GM12892 (cell line): ENCODE measurements at regions not wholly inside any gene's neighbourhood (a gene's known extent, or its start where the extent isn't known, plus 50 kb on each side); places are given as distances from the start of the nearest gene placed in this dataset.

Source experiments
- POLR2A ChIP-seq: IDR thresholded peaks from 2 replicates; pipeline ENCODE4 v1.6.1; 2011; ENCODE audit warnings: low read depth, low read length, control low read depth
- POLR2AphosphoS5 ChIP-seq: IDR thresholded peaks from 2 replicates; pipeline ENCODE4 v1.6.1; 2011; ENCODE audit warnings: low read depth, low read length, control low read depth
- TAF1 ChIP-seq: IDR thresholded peaks from 2 replicates; pipeline ENCODE4 v1.6.1; 2011; ENCODE audit warnings: low read depth, mild to moderate bottlenecking, control low read depth, low read length, borderline replicate concordance

DNA sequence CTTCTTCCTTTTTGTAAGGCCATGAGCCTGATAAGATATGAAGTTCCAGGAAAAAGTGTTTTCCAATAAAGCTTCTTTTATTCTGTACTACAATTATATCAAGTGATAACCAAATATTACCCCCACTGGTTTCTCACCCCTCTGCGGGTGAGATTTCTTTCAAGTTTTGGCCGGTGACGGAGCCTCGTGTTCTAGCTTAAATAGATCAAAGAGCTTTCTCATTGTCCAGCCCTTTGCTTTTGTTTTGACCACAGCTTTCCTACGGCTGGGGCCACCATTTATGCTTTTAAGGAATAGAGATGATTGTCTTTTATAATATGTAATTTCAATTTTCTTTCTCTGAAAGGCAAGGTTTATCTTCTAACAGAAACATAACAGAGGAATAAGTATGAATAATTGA lies 196.7 kb upstream of the MTPN start:
- no peak for TF ChIP-seq POLR2AphosphoS5
- TF ChIP-seq POLR2A, result no peak
- no peak for TF ChIP-seq TAF1
